Stomach smooth muscle (tissue), 2 donors: ENCODE measurements at regions not wholly inside any gene's neighbourhood (a gene's known extent, or its start where the extent isn't known, plus 50 kb on each side); places are given as distances from the start of the nearest gene placed in this dataset.

Source experiments
- H3K27ac ChIP-seq: one replicate; pipeline ENCODE4 v1.7.0; 2013; ENCODE audit warnings: mild to moderate bottlenecking, low read length, inconsistent platforms
- H3K27me3 ChIP-seq, 2 donors: one replicate each; pipeline ENCODE4 v1.7.0; 2013; ENCODE audit warnings: low read length in 2 of 2; ENCODE audit not compliant: insufficient read depth in 2 of 2, control insufficient read depth in 1 of 2
- H3K36me3 ChIP-seq, 2 donors: one replicate each; pipeline ENCODE4 v1.7.0; 2013; ENCODE audit warnings: low read length in 2 of 2; ENCODE audit not compliant: control insufficient read depth in 2 of 2, insufficient read depth in 2 of 2
- H3K4me1 ChIP-seq: one replicate; pipeline ENCODE4 v1.7.0; 2013; ENCODE audit warnings: low read length; ENCODE audit not compliant: control insufficient read depth, insufficient read depth
- H3K4me3 ChIP-seq, 2 donors: one replicate each; pipeline ENCODE4 v1.7.0; 2013; ENCODE audit warnings: low read length in 2 of 2
- H3K9ac ChIP-seq, 2 donors: one replicate each; pipeline ENCODE4 v1.7.0; 2013; ENCODE audit warnings: low read length in 2 of 2, mild to moderate bottlenecking in 1 of 2
- H3K9me3 ChIP-seq, 2 donors: one replicate each; pipeline ENCODE4 v1.7.0; 2013; ENCODE audit warnings: low read length in 2 of 2; ENCODE audit not compliant: control insufficient read depth in 2 of 2
- donor health status: healthy.
- donor health status: Pancreatic carcinoma.

GRCh38 chr11:130766650-130767565 lies 149.4 kb downstream of the SNX19 start:
- H3K27me3 ChIP-seq = peaks cover 0 to 2% of the 10 kb centered on the region in 2 donors
- H3K27ac ChIP-seq = no peak overlapping the region
- H3K9me3 ChIP-seq = no peaks in the 10 kb centered on the region
- no peaks in the 10 kb centered on the region for H3K36me3 ChIP-seq
- no peak overlapping the region for H3K9ac ChIP-seq
- no peak overlapping the region for H3K4me3 ChIP-seq
- H3K4me1 ChIP-seq = no peaks in the 10 kb centered on the region

DNA sequence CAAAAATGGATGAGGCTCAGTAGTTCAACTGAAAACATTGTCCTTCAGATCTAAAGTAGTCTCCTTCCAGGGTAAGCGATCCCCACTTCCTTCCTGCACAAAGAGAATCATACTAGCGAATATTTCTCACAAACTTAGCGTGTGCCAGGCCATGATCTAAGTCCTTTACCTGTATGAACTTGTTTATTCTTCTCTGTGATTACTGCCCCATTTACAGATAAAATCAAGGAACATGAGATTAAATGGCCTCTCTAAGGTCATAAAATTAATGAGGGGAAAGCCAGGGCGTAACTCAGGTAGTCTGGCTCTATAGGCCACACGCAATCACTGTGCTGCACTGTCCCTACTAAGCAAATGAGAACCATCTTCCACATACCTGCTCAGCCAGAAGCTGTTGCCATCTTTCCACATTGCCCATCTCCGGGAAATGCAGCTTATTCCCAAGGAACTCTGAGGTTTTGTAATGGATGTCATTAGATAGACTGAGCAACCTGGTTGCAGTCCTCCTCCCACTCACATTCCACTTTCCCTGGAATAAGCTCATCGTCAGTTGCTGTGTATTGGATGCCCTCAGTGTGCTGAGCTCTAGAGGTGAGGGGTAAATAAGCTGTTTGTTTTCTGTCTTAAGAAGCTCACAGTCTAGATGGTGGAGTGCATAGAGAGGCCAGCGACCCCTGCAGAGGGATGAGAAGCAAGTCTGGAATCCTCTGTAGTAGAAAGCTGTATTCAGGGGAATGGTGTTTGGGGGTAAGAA lies 146.3 kb downstream of the SNX19 start:
- no peaks in the 10 kb centered on the region for H3K27me3 ChIP-seq
- H3K4me1 ChIP-seq = no peaks in the 10 kb centered on the region
- H3K9me3 ChIP-seq = no peaks in the 10 kb centered on the region
- no peak overlapping the region for H3K27ac ChIP-seq
- H3K9ac ChIP-seq = no peak overlapping the region
- H3K4me3 ChIP-seq = no peak overlapping the region
- H3K36me3 ChIP-seq = no peaks in the 10 kb centered on the region

- Histone ChIP-seq H3K4me3 (no peak overlapping the region), H3K9ac (no peak overlapping the region), H3K27me3 (no peaks in the 10 kb centered on the region), H3K4me1 (no peaks in the 10 kb centered on the region), H3K9me3 (no peaks in the 10 kb centered on the region), H3K27ac (no peak overlapping the region), H3K36me3 (no peaks in the 10 kb centered on the region)
These were observed 144.6 kb downstream of the SNX19 start for GRCh38 chr11:130771708-130772107.

DNA sequence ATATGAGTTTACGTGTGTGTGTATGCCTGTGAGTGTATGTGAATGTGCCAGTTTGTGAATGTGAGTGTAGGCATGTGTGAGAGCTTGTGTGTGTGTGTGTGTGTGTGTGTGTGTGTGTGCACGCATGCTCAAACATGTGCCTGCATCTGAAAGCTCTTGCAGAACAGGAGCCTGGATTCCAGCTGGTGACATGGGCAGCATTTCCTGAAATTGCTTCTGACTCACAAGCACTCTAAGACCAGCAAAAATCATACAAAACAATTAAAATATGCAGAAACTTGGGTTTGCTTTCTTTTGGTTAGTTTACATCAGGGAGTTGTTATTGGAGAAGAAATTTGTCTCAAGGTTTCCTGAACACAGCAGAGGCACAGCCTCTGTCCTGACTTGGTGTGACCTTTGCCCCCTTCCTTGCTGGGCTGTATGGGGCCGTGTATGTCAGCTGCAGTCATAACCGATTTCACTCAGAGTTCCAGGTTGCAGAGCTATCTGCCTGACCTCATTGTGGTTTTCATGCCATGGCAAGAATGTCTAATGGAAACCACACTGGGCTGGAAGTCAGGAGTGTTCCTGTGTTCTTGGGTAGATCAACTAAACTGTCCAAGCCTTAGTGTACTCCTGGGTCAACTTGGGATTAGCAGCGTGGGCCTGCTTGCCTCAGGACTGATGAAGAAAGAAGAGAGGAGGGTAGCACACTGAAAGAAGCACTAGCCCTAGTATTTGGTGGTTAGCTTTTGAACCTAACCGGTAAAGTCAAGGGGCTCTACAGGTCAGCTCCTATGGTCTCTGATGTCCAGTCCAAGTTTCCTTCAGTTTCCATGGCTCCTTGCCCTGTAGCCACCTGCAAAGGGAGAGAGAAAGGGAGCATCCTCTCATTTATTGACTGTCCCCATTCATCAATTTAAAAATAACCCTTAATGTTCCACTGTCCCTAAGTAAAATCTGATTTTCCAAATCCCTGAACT lies 143.7 kb downstream of the SNX19 start:
- H3K4me1 ChIP-seq = no peaks in the 10 kb centered on the region
- H3K36me3 ChIP-seq = no peaks in the 10 kb centered on the region
- H3K9me3 ChIP-seq = no peaks in the 10 kb centered on the region
- no peaks in the 10 kb centered on the region for H3K27me3 ChIP-seq
- H3K27ac ChIP-seq = no peak overlapping the region
- no peak overlapping the region for H3K4me3 ChIP-seq
- H3K9ac ChIP-seq = no peak overlapping the region

- H3K4me3 ChIP-seq = no peak overlapping the region
- no peaks in the 10 kb centered on the region for H3K4me1 ChIP-seq
- no peaks in the 10 kb centered on the region for H3K9me3 ChIP-seq
- H3K27ac ChIP-seq = no peak overlapping the region
- H3K27me3 ChIP-seq = no peaks in the 10 kb centered on the region
- no peaks in the 10 kb centered on the region for H3K36me3 ChIP-seq
- no peak overlapping the region for H3K9ac ChIP-seq
These were observed 142.9 kb downstream of the SNX19 start for GRCh38 chr11:130773244-130773820.

- Histone ChIP-seq H3K4me3 (no peak overlapping the region), H3K4me1 (no peaks in the 10 kb centered on the region), H3K27me3 (no peaks in the 10 kb centered on the region), H3K36me3 (no peaks in the 10 kb centered on the region), H3K27ac (no peak overlapping the region), H3K9me3 (no peaks in the 10 kb centered on the region), H3K9ac (no peak overlapping the region)
These were observed 141.6 kb downstream of the SNX19 start for GRCh38 chr11:130774703-130775102.

DNA sequence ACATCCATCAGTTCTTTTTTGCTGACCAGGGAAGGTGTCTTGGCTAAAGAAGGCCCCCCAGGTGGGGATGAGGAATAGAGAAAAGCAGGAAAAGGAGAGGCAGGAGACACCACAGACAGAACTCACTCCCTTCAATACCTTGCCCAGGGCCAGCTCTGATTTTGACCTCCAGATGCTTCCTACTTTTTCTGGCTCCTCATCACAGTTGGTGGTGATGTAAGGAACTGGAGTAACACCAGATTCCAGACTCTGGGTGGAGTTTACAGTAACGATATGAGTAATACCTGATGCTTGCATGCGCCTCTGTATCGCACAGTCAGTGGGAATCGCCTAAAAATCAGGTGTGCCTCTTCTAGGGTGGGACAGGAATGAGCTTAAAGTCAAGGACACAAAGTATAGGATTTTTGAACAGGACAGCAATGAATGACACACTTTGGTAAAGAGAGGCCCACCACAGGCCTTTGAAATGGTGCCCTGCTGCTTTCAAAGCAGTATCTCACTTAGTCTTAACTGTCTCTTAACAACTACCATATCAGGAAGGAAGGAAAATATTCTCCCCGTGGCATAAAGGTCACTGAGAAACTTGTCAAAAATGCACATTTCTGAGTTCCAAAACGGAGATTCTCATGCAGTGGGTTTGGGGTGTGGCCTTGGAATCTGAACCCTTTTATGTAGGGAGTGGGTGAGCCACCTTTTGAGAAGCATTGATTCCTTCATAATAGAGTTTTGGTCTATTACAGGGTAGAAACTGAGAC lies 140.8 kb downstream of the SNX19 start:
- Histone ChIP-seq H3K27me3 (no peaks in the 10 kb centered on the region), H3K4me1 (no peaks in the 10 kb centered on the region), H3K4me3 (no peak overlapping the region), H3K36me3 (no peaks in the 10 kb centered on the region), H3K9ac (no peak overlapping the region), H3K9me3 (no peaks in the 10 kb centered on the region), H3K27ac (no peak overlapping the region)

DNA sequence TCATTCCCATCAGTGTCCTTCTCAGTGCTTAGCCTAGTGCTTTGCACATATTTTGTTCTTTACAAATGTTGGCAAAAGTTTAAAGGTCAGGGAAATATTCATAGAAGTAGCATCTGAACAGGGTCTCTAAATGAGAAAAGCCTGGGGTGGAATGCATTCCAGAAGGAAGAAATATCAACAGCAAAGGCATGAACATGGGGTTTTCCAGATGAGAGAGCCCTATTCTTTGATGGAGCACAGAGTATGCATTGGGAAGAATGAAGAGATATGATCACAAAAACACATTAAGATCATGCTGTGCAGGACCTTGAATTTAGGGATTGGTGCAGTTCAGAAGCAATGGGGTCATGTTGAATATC lies 140.2 kb downstream of the SNX19 start:
- Histone ChIP-seq H3K9ac (no peak overlapping the region), H3K4me3 (no peak overlapping the region), H3K4me1 (no peaks in the 10 kb centered on the region), H3K27me3 (no peaks in the 10 kb centered on the region), H3K9me3 (no peaks in the 10 kb centered on the region), H3K36me3 (no peaks in the 10 kb centered on the region), H3K27ac (no peak overlapping the region)

GRCh38 chr11:130778026-130778425 lies 138.3 kb downstream of the SNX19 start:
- H3K9me3 ChIP-seq = no peaks in the 10 kb centered on the region
- H3K27me3 ChIP-seq = no peaks in the 10 kb centered on the region
- H3K9ac ChIP-seq = no peak overlapping the region
- H3K27ac ChIP-seq = no peak overlapping the region
- H3K36me3 ChIP-seq = no peaks in the 10 kb centered on the region
- H3K4me1 ChIP-seq = peaks cover 3% of the 10 kb centered on the region
- no peak overlapping the region for H3K4me3 ChIP-seq
